ENCODE measurements at regions not wholly inside any gene's neighbourhood (a gene's known extent, or its start where the extent isn't known, plus 50 kb on each side); places are given as distances from the start of the nearest gene placed in this dataset.

DNA sequence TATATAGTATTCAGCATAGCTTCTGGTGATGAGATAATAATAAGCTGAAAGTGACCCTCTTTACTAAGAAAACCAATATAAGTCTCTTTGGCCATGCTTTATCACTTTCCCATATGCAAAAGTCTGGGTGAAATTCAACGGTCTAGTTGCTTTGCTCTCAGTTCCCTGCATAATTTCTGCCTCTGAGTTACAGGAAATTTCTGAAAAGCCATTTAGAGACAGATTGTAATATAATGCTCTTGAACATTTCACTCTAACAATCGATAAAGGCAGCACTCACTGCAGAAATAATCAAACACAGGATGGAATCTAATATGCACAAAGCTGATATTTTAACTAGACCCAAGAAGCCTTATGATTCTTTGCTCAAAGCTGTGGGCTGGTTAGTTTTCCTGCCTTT is 100.1 kb upstream of the LIFR start:
- no peak overlapping the region for H2BK5ac ChIP-seq (ENCODE audit: low read length)
- no peak overlapping the region for H2BK15ac ChIP-seq (ENCODE audit: low read length)
- H2AFZ ChIP-seq (ENCODE audit: low read length), result no peak overlapping the region
- H3K9me3 ChIP-seq (replicated peaks in 1 of 2; ENCODE audit: control insufficient read depth in 2 of 2, insufficient read depth in 1 of 2, low read depth in 1 of 2, low read length in 2 of 2), result no peaks in the 10 kb centered on the region
- H3K14ac ChIP-seq (ENCODE audit: low read length), result no peak overlapping the region
- H3K27me3 ChIP-seq (ENCODE audit: control insufficient read depth in 3 of 3, insufficient read depth in 3 of 3, low read depth in 1 of 3, low read length in 3 of 3), result no peaks in the 10 kb centered on the region
- H2BK120ac ChIP-seq (ENCODE audit: low read depth, low read length), result no peak overlapping the region
- no peak overlapping the region for H4K91ac ChIP-seq (ENCODE audit: low read depth, low read length, poor library complexity)
- no peaks in the 10 kb centered on the region for H3K36me3 ChIP-seq (replicated peaks in 1 of 2; ENCODE audit: control insufficient read depth in 2 of 2, insufficient read depth in 2 of 2, low read length in 2 of 2)
- DNase-seq (ENCODE audit: low spot score), result no peak
- no peaks in the 10 kb centered on the region for H3K79me1 ChIP-seq (ENCODE audit: low read depth, low read length)
- no peak overlapping the region for H2AK5ac ChIP-seq (ENCODE audit: low read depth, low read length)
- no peak overlapping the region for H3K4me2 ChIP-seq (ENCODE audit: insufficient read depth, low read length, poor library complexity, severe bottlenecking)
- no peak overlapping the region for H3K27ac ChIP-seq (replicated peaks; ENCODE audit: low read length)
- no peak overlapping the region for H3K23ac ChIP-seq (ENCODE audit: low read depth, low read length, poor library complexity)
- no peaks in the 10 kb centered on the region for H3K4me1 ChIP-seq (ENCODE audit: control insufficient read depth in 2 of 2, insufficient read depth in 1 of 2, low read depth in 1 of 2, low read length in 2 of 2)
- H3K18ac ChIP-seq (ENCODE audit: low read length), result no peak overlapping the region
- no peak overlapping the region for H4K8ac ChIP-seq (ENCODE audit: low read depth, low read length)
- WGBS, 2 donors (ENCODE audit: extremely low coverage in 2 of 2, insufficient read length in 2 of 2, insufficient replicate concordance in 1 of 2), result no CpG with 5 or more reads among the region's 2 CpGs
- no peak overlapping the region for H3K9ac ChIP-seq (ENCODE audit: low read depth, low read length, poor library complexity)
- no peak overlapping the region for H3K4ac ChIP-seq (ENCODE audit: low read length)
- no peak overlapping the region for H3K4me3 ChIP-seq (ENCODE audit: low read length in 2 of 2)
- no peak overlapping the region for H2BK12ac ChIP-seq (ENCODE audit: low read length)

DNA sequence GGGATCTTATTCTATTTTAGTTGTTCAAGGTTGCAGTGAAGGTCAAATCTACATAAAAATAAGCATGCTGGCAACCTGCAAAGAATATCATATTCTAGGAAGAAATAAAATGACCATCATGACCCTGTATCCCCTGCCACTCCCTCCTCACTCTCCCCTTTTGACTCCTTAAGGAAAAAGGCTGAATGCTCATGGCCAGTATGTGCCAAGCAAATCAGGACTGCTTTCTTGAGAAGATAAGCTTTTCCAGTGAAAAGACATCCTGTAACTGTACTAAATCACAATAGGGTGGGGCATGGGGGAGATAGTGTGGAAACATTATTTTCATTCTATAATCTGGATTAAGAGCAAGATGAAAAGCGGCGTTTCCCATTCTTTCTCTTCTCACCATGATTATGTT is 100.6 kb upstream of the LIFR start:
- H3K36me3 ChIP-seq (replicated peaks in 1 of 2; ENCODE audit: control insufficient read depth in 2 of 2, insufficient read depth in 2 of 2, low read length in 2 of 2), result no peaks in the 10 kb centered on the region
- H3K4me2 ChIP-seq (ENCODE audit: insufficient read depth, low read length, poor library complexity, severe bottlenecking), result no peak overlapping the region
- H3K9ac ChIP-seq (ENCODE audit: low read depth, low read length, poor library complexity), result no peak overlapping the region
- no peak overlapping the region for H3K14ac ChIP-seq (ENCODE audit: low read length)
- H3K79me1 ChIP-seq (ENCODE audit: low read depth, low read length), result no peaks in the 10 kb centered on the region
- H3K4me1 ChIP-seq (ENCODE audit: control insufficient read depth in 2 of 2, insufficient read depth in 1 of 2, low read depth in 1 of 2, low read length in 2 of 2), result no peaks in the 10 kb centered on the region
- H2AFZ ChIP-seq (ENCODE audit: low read length), result no peak overlapping the region
- no peak overlapping the region for H2BK5ac ChIP-seq (ENCODE audit: low read length)
- H3K27me3 ChIP-seq (ENCODE audit: control insufficient read depth in 3 of 3, insufficient read depth in 3 of 3, low read depth in 1 of 3, low read length in 3 of 3), result no peaks in the 10 kb centered on the region
- no peak overlapping the region for H3K18ac ChIP-seq (ENCODE audit: low read length)
- no peak overlapping the region for H2BK12ac ChIP-seq (ENCODE audit: low read length)
- H2AK5ac ChIP-seq (ENCODE audit: low read depth, low read length), result no peak overlapping the region
- H3K23ac ChIP-seq (ENCODE audit: low read depth, low read length, poor library complexity), result no peak overlapping the region
- H3K4ac ChIP-seq (ENCODE audit: low read length), result no peak overlapping the region
- H4K91ac ChIP-seq (ENCODE audit: low read depth, low read length, poor library complexity), result no peak overlapping the region
- no peak overlapping the region for H4K8ac ChIP-seq (ENCODE audit: low read depth, low read length)
- no peak overlapping the region for H2BK120ac ChIP-seq (ENCODE audit: low read depth, low read length)
- H3K9me3 ChIP-seq (replicated peaks in 1 of 2; ENCODE audit: control insufficient read depth in 2 of 2, insufficient read depth in 1 of 2, low read depth in 1 of 2, low read length in 2 of 2), result no peaks in the 10 kb centered on the region
- no peak overlapping the region for H3K27ac ChIP-seq (replicated peaks; ENCODE audit: low read length)
- H3K4me3 ChIP-seq (ENCODE audit: low read length in 2 of 2), result no peak overlapping the region
- H2BK15ac ChIP-seq (ENCODE audit: low read length), result no peak overlapping the region
- WGBS, 2 donors (ENCODE audit: extremely low coverage in 2 of 2, insufficient read length in 2 of 2, insufficient replicate concordance in 1 of 2), result no CpG with 5 or more reads among the region's 2 CpGs
- DNase-seq (ENCODE audit: low spot score), result no peak

DNA sequence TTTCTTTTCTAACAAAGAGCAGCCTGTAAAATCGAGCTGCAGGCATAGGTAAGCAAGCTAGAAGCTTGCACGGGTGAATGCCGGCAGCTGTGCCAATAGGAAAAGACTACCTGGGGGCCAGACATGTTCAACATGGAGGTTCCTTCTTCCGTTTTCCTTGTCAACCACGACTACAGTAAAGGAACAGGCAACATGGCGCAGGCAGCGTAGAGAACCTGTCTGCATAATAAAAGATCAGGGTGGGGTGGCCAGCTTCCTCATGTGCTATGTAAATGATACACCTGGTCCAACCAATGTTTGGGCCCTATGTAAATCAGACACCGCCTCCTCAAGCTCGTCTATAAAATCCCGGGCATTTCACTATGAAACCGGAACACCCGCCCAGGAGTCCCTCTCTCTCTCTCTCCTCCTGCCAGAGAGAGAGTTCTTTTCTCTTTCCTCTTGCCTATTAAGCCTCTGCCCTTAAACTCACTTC is 103.8 kb upstream of the LIFR start:
- Histone ChIP-seq H3K4me3 (ENCODE audit: low read length in 2 of 2) (no peak overlapping the region), H2BK120ac (ENCODE audit: low read depth, low read length) (no peak overlapping the region), H4K91ac (ENCODE audit: low read depth, low read length, poor library complexity) (no peak overlapping the region), H3K9me3 (replicated peaks in 1 of 2; ENCODE audit: control insufficient read depth in 2 of 2, insufficient read depth in 1 of 2, low read depth in 1 of 2, low read length in 2 of 2) (no peaks in the 10 kb centered on the region), H3K36me3 (replicated peaks in 1 of 2; ENCODE audit: control insufficient read depth in 2 of 2, insufficient read depth in 2 of 2, low read length in 2 of 2) (no peaks in the 10 kb centered on the region), H2AK5ac (ENCODE audit: low read depth, low read length) (no peak overlapping the region), H2BK15ac (ENCODE audit: low read length) (no peak overlapping the region), H3K4me2 (ENCODE audit: insufficient read depth, low read length, poor library complexity, severe bottlenecking) (peak overlapping the region; percentile 2), H3K79me1 (ENCODE audit: low read depth, low read length) (no peaks in the 10 kb centered on the region), H3K18ac (ENCODE audit: low read length) (no peak overlapping the region), H3K4ac (ENCODE audit: low read length) (no peak overlapping the region), H3K9ac (ENCODE audit: low read depth, low read length, poor library complexity) (no peak overlapping the region), H2BK5ac (ENCODE audit: low read length) (no peak overlapping the region), H3K27me3 (ENCODE audit: control insufficient read depth in 3 of 3, insufficient read depth in 3 of 3, low read depth in 1 of 3, low read length in 3 of 3) (no peaks in the 10 kb centered on the region), H3K14ac (ENCODE audit: low read length) (no peak overlapping the region), H2AFZ (ENCODE audit: low read length) (peak overlapping the region; percentile 73), H3K23ac (ENCODE audit: low read depth, low read length, poor library complexity) (no peak overlapping the region), H3K4me1 (ENCODE audit: control insufficient read depth in 2 of 2, insufficient read depth in 1 of 2, low read depth in 1 of 2, low read length in 2 of 2) (no peaks in the 10 kb centered on the region), H4K8ac (ENCODE audit: low read depth, low read length) (no peak overlapping the region), H3K27ac (replicated peaks; ENCODE audit: low read length) (no peak overlapping the region), H2BK12ac (ENCODE audit: low read length) (peak overlapping the region; percentile 48)
- peak; percentile 11 for DNase-seq (ENCODE audit: low spot score)
- no CpG with 5 or more reads among the region's 12 CpGs for WGBS, 2 donors (ENCODE audit: extremely low coverage in 2 of 2, insufficient read length in 2 of 2, insufficient replicate concordance in 1 of 2)

DNA sequence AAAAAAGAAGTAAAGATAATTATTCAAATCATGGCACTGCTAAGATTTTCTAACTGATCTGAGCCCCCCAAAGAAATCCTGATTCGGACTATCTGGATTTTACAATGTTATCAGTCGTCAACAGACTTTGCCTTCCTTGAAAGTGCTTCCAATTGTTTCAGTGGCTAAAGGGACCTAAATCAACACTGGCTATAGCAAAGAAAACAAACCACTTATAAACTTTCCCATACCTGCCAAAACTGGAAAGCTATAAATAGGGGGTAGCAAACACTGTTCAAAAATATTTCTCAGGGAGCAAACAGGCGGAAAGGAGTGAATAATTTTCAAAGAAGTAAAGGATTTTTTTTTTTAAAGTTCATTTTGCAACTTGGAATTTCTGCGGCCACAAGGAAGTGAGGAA is 105.6 kb upstream of the LIFR start:
- H3K27ac ChIP-seq (replicated peaks; ENCODE audit: low read length), result no peak overlapping the region
- DNase-seq (ENCODE audit: low spot score), result no peak
- no peak overlapping the region for H3K14ac ChIP-seq (ENCODE audit: low read length)
- H2BK12ac ChIP-seq (ENCODE audit: low read length), result no peak overlapping the region
- no peak overlapping the region for H3K4ac ChIP-seq (ENCODE audit: low read length)
- no peak overlapping the region for H2BK5ac ChIP-seq (ENCODE audit: low read length)
- no peaks in the 10 kb centered on the region for H3K4me1 ChIP-seq (ENCODE audit: control insufficient read depth in 2 of 2, insufficient read depth in 1 of 2, low read depth in 1 of 2, low read length in 2 of 2)
- H4K91ac ChIP-seq (ENCODE audit: low read depth, low read length, poor library complexity), result no peak overlapping the region
- no peak overlapping the region for H3K23ac ChIP-seq (ENCODE audit: low read depth, low read length, poor library complexity)
- WGBS, 2 donors (ENCODE audit: extremely low coverage in 2 of 2, insufficient read length in 2 of 2, insufficient replicate concordance in 1 of 2), result no CpG with 5 or more reads among the region's 4 CpGs
- H3K9me3 ChIP-seq (replicated peaks in 1 of 2; ENCODE audit: control insufficient read depth in 2 of 2, insufficient read depth in 1 of 2, low read depth in 1 of 2, low read length in 2 of 2), result no peaks in the 10 kb centered on the region
- no peak overlapping the region for H4K8ac ChIP-seq (ENCODE audit: low read depth, low read length)
- H3K79me1 ChIP-seq (ENCODE audit: low read depth, low read length), result no peaks in the 10 kb centered on the region
- H3K4me3 ChIP-seq (ENCODE audit: low read length in 2 of 2), result no peak overlapping the region
- H2AFZ ChIP-seq (ENCODE audit: low read length), result no peak overlapping the region
- no peak overlapping the region for H2AK5ac ChIP-seq (ENCODE audit: low read depth, low read length)
- H3K27me3 ChIP-seq (ENCODE audit: control insufficient read depth in 3 of 3, insufficient read depth in 3 of 3, low read depth in 1 of 3, low read length in 3 of 3), result no peaks in the 10 kb centered on the region
- no peaks in the 10 kb centered on the region for H3K36me3 ChIP-seq (replicated peaks in 1 of 2; ENCODE audit: control insufficient read depth in 2 of 2, insufficient read depth in 2 of 2, low read length in 2 of 2)
- no peak overlapping the region for H2BK15ac ChIP-seq (ENCODE audit: low read length)
- no peak overlapping the region for H3K18ac ChIP-seq (ENCODE audit: low read length)
- no peak overlapping the region for H3K4me2 ChIP-seq (ENCODE audit: insufficient read depth, low read length, poor library complexity, severe bottlenecking)
- no peak overlapping the region for H3K9ac ChIP-seq (ENCODE audit: low read depth, low read length, poor library complexity)
- no peak overlapping the region for H2BK120ac ChIP-seq (ENCODE audit: low read depth, low read length)

Data from neuronal stem cell (in vitro differentiated cells).